ENCODE measurements at regions not wholly inside any gene's neighbourhood (a gene's known extent, or its start where the extent isn't known, plus 50 kb on each side); places are given as distances from the start of the nearest gene placed in this dataset.

GRCh38 chr21:38920631-38921398 lies 115.1 kb downstream of the ETS2 start:
- DNase-seq = no peak
- 51 to 60% methylated on average over 8 of the region's 8 CpGs for WGBS, 2 donors
- H3K27me3 ChIP-seq = no peaks in the 10 kb centered on the region

GRCh38 chr21:38918607-38919346 lies 113.0 kb downstream of the ETS2 start:
- DNase-seq (no peak), ATAC-seq (no peak)
- no peaks in the 10 kb centered on the region for H3K9me3 ChIP-seq
- 88 to 94% methylated on average over 5 of the region's 5 CpGs for WGBS, 2 donors
- TF ChIP-seq CTCF (IDR thresholded peaks at IDR 0.05) = no peak
- H3K27me3 ChIP-seq = no peaks in the 10 kb centered on the region
- H3K36me3 ChIP-seq = no peaks in the 10 kb centered on the region
- intact Hi-C loops (cut with DNase I) = loop anchor here in 2 of 10 donors (2.0 to 10.0 kb wide), 3 partner anchors 66 to 184 kb away; no protein-coding TSS in a partner anchor
- H3K4me1 ChIP-seq = peaks cover under 1 to 41% (median 10%) of the 10 kb centered on the region in 9 donors
- H3K4me3 ChIP-seq = no peak overlapping the region
- peak overlapping the region in 3 of 10 donors; percentile 5 to 31 (median 17) for H3K27ac ChIP-seq

More at GRCh38 chr21:38920631-38921398, 115.1 kb downstream of the ETS2 start:
- H3K9me3 ChIP-seq = no peaks in the 10 kb centered on the region
- peak in 1 of 8 donors; percentile 4 for ATAC-seq
- H3K36me3 ChIP-seq = no peaks in the 10 kb centered on the region
- H3K4me1 ChIP-seq = peaks cover 6 to 37% (median 10%) of the 10 kb centered on the region in 9 donors
- H3K4me3 ChIP-seq = no peak overlapping the region
- H3K27ac ChIP-seq = peak overlapping the region in 5 of 10 donors; percentile 8 to 70 (median 33)
- no peak for TF ChIP-seq CTCF (IDR thresholded peaks at IDR 0.05)
- intact Hi-C loops (cut with DNase I) = no loop called here

- no peak overlapping the region for H3K4me3 ChIP-seq
- no peaks in the 10 kb centered on the region for H3K27me3 ChIP-seq
- no peaks in the 10 kb centered on the region for H3K36me3 ChIP-seq
- no peak for TF ChIP-seq CTCF (IDR thresholded peaks at IDR 0.05)
- intact Hi-C loops (cut with DNase I) = loop anchor here in 2 of 10 donors (10.0 kb wide), 2 partner anchors 168 to 182 kb away; no protein-coding TSS in a partner anchor
- H3K4me1 ChIP-seq = peaks cover 8 to 56% (median 19%) of the 10 kb centered on the region in 9 donors
- WGBS, 2 donors = 83% methylated on average over 10 of the region's 12 CpGs
- no peak overlapping the region for H3K27ac ChIP-seq
- DNase-seq (no peak), ATAC-seq (no peak)
- no peaks in the 10 kb centered on the region for H3K9me3 ChIP-seq
Observed at GRCh38 chr21:38917043-38917774, 111.5 kb downstream of the ETS2 start.
